ENCODE measurements at regions not wholly inside any gene's neighbourhood (a gene's known extent, or its start where the extent isn't known, plus 50 kb on each side); places are given as distances from the start of the nearest gene placed in this dataset.

DNA sequence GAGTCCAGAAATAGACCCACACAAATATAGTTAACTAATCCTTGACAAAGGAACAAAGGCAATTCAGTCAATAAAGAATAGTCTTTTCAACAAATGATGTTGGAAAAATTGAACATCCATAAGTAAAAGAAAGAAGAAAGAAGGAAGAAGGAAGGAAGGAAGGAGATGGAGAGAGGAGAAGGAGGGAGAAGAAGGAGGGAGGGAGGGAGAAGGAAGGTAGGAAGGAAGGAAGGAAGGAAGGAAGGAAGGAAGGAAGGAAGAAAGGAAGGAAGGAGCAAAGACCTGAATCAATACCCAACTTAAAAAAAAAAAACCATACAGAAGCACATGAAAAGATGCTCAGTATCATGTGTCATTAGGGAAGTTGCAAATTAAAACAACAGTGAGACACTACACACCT lies 148.3 kb downstream of the ATL2 start:
- no peak for TF ChIP-seq POLR2A (IDR thresholded peaks at IDR 0.05)
- TF ChIP-seq, protein P1, sequence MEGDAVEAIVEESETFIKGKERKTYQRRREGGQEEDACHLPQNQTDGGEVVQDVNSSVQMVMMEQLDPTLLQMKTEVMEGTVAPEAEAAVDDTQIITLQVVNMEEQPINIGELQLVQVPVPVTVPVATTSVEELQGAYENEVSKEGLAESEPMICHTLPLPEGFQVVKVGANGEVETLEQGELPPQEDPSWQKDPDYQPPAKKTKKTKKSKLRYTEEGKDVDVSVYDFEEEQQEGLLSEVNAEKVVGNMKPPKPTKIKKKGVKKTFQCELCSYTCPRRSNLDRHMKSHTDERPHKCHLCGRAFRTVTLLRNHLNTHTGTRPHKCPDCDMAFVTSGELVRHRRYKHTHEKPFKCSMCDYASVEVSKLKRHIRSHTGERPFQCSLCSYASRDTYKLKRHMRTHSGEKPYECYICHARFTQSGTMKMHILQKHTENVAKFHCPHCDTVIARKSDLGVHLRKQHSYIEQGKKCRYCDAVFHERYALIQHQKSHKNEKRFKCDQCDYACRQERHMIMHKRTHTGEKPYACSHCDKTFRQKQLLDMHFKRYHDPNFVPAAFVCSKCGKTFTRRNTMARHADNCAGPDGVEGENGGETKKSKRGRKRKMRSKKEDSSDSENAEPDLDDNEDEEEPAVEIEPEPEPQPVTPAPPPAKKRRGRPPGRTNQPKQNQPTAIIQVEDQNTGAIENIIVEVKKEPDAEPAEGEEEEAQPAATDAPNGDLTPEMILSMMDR (IDR thresholded peaks at IDR 0.05), result no peak
- TF ChIP-seq POLR2AphosphoS5 (IDR thresholded peaks at IDR 0.05), result no peak
- no peak for TF ChIP-seq EP300 (IDR thresholded peaks at IDR 0.05)
